GM23338 (cell line): ENCODE measurements at regions not wholly inside any gene's neighbourhood (a gene's known extent, or its start where the extent isn't known, plus 50 kb on each side); places are given as distances from the start of the nearest gene placed in this dataset.

Experiments
- ATAC-seq: fragments of 200-7000 bp; cut with Tn5 transposase; 3 replicates; pipeline ENCODE4 v1.9.1; 2020
- DNase-seq: peaks from one replicate; pipeline ENCODE4 v3.0.0-alpha.2; 2015; ENCODE audit warnings: low spot score
- H2AFZ ChIP-seq: fragments of 200-600 bp; sonication (generic); 2 replicates; pipeline ENCODE4 v1.8.0; 2016; ENCODE audit warnings: antibody characterized with exemption, mild to moderate bottlenecking, moderate library complexity
- H3F3A ChIP-seq: fragments of 200-600 bp; sonication (generic); replicated peaks from 2 replicates; pipeline ENCODE4 v1.8.0; 2017; ENCODE audit warnings: antibody characterized with exemption, mixed run types, low read depth
- H3K27ac ChIP-seq: fragments of 200-600 bp; sonication (generic); 2 replicates; pipeline ENCODE4 v1.6.1; 2016; ENCODE audit warnings: low read depth
- H3K27me3 ChIP-seq: fragments of 200-600 bp; sonication (generic); 2 replicates; pipeline ENCODE4 v1.8.0; 2016; ENCODE audit warnings: mild to moderate bottlenecking, mixed run types, moderate library complexity; ENCODE audit not compliant: insufficient read depth
- H3K36me3 ChIP-seq: fragments of 200-600 bp; sonication (generic); 2 replicates; pipeline ENCODE4 v1.8.0; 2016; ENCODE audit warnings: mild to moderate bottlenecking; ENCODE audit not compliant: insufficient read depth
- H3K4me1 ChIP-seq: fragments of 200-600 bp; sonication (generic); 2 replicates; pipeline ENCODE4 v1.8.0; 2016; ENCODE audit warnings: mild to moderate bottlenecking, moderate library complexity; ENCODE audit not compliant: insufficient read depth
- H3K4me2 ChIP-seq: fragments of 200-600 bp; sonication (generic); 2 replicates; pipeline ENCODE4 v1.7.1; 2017; ENCODE audit warnings: mixed run types
- H3K4me3 ChIP-seq: fragments of 200-600 bp; sonication (generic); 2 replicates; pipeline ENCODE4 v1.6.1; 2016; ENCODE audit warnings: mixed run types
- H3K79me2 ChIP-seq: fragments of 200-600 bp; sonication (generic); replicated peaks from 2 replicates; pipeline ENCODE4 v1.8.0; 2017; ENCODE audit warnings: mild to moderate bottlenecking; ENCODE audit not compliant: insufficient read depth
- H3K9me2 ChIP-seq: fragments of 200-600 bp; sonication (generic); 2 replicates; pipeline ENCODE4 v1.8.0; 2017; ENCODE audit not compliant: insufficient read depth
- H4K20me1 ChIP-seq: fragments of 200-600 bp; sonication (generic); replicated peaks from 2 replicates; pipeline ENCODE4 v1.8.0; 2017; ENCODE audit warnings: mild to moderate bottlenecking; ENCODE audit not compliant: insufficient read depth
- H3K27ac Mint-ChIP-seq: 2 replicates; pipeline ENCODE4 v1.8.0; 2020; ENCODE audit warnings: inconsistent platforms, mild to moderate bottlenecking, moderate library complexity, mixed read lengths
- H3K27me3 Mint-ChIP-seq: 3 replicates; pipeline ENCODE4 v1.8.0; 2022; ENCODE audit warnings: low read depth, mild to moderate bottlenecking, moderate library complexity, mixed read lengths, inconsistent platforms; ENCODE audit not compliant: insufficient read depth, poor library complexity
- H3K36me3 Mint-ChIP-seq: 3 replicates; pipeline ENCODE4 v1.8.0; 2021; ENCODE audit warnings: low read depth, mild to moderate bottlenecking, inconsistent platforms, moderate library complexity, mixed read lengths
- H3K4me1 Mint-ChIP-seq: 3 replicates; pipeline ENCODE4 v1.8.0; 2020; ENCODE audit warnings: mild to moderate bottlenecking, inconsistent platforms, mixed read lengths
- H3K4me3 Mint-ChIP-seq: 3 replicates; pipeline ENCODE4 v1.8.0; 2021; ENCODE audit warnings: moderate library complexity, mild to moderate bottlenecking, inconsistent platforms, mixed read lengths
- H3K9me3 Mint-ChIP-seq: 3 replicates; pipeline ENCODE4 v1.8.0; 2020; ENCODE audit warnings: moderate library complexity, mild to moderate bottlenecking, inconsistent platforms, mixed read lengths
- CTCF ChIP-seq, 2 experiments: fragments of 200-600 bp in 1 of 2; sonication (generic) in 1 of 2; conservative IDR thresholded peaks; 2 replicates each; pipeline versions ENCODE4 v1.5.1 to v1.6.1; 2016 to 2017; ENCODE audit warnings: antibody characterized with exemption in 2 of 2, low read depth in 2 of 2, mild to moderate bottlenecking in 2 of 2, moderate library complexity in 1 of 2
- ETS1 ChIP-seq: IDR thresholded peaks from 2 replicates; pipeline ENCODE4 v1.6.1; 2016; ENCODE audit warnings: antibody characterized with exemption
- EZH2 ChIP-seq: fragments of 200-600 bp; sonication (generic); IDR thresholded peaks from one replicate; pipeline ENCODE4 v1.8.0; 2017; ENCODE audit warnings: antibody characterized with exemption, mild to moderate bottlenecking, low read depth; ENCODE audit not compliant: unreplicated experiment
- EZH2phosphoT487 ChIP-seq: fragments of 200-600 bp; sonication (generic); IDR thresholded peaks from one replicate; pipeline ENCODE4 v1.8.1; 2018; ENCODE audit warnings: antibody characterized with exemption; ENCODE audit not compliant: unreplicated experiment
- POLR2AphosphoS5 ChIP-seq: IDR thresholded peaks from 2 replicates; pipeline ENCODE4 v1.6.1; 2016; ENCODE audit warnings: antibody characterized with exemption, low read depth
- REST ChIP-seq: IDR thresholded peaks from one replicate; pipeline ENCODE4 v1.6.1; 2018; ENCODE audit warnings: antibody characterized with exemption; ENCODE audit not compliant: unreplicated experiment
- ZNF462 ChIP-seq: fragments of 250-450 bp; sonication (Bioruptor Pico); IDR thresholded peaks from 2 replicates; pipeline ENCODE4 v1.5.0; 2020; ENCODE audit warnings: mild to moderate bottlenecking, moderate library complexity

GRCh38 chr2:41084321-41084720, 632.4 kb upstream of the SLC8A1 start:
- H3F3A ChIP-seq, result no peaks in the 10 kb centered on the region
- no peaks in the 10 kb centered on the region for H3K4me1 ChIP-seq
- no peak for TF ChIP-seq EZH2
- no peak for TF ChIP-seq ETS1
- TF ChIP-seq EZH2phosphoT487, result no peak
- no peak for TF ChIP-seq ZNF462 (CRISPR knock-in tag)
- no peak for TF ChIP-seq CTCF (conservative IDR thresholded peaks at IDR 0.05; ENCODE audit: low read depth in 2 of 2)
- TF ChIP-seq POLR2AphosphoS5, result no peak
- no peak for TF ChIP-seq REST
- no peak for ATAC-seq
- Mint-ChIP-seq H3K4me1 (0 out of 3 replicates have a peak, but pooled peaks cover 3% of the 10 kb centered on the region), H3K27ac (no peak overlapping the region), H3K36me3 (no peaks in the 10 kb centered on the region), H3K9me3 (peaks cover 2% of the 10 kb centered on the region; the same call in 2 of the 3 replicates), H3K27me3 (no peaks in the 10 kb centered on the region), H3K4me3 (no peak overlapping the region)
- DNase-seq, result no peak
- H3K27me3 ChIP-seq, result no peaks in the 10 kb centered on the region
- H3K4me3 ChIP-seq, result no peak overlapping the region
- H2AFZ ChIP-seq, result no peak overlapping the region
- H3K36me3 ChIP-seq, result no peaks in the 10 kb centered on the region
- no peaks in the 10 kb centered on the region for H3K79me2 ChIP-seq
- H4K20me1 ChIP-seq, result no peaks in the 10 kb centered on the region
- no peaks in the 10 kb centered on the region for H3K9me2 ChIP-seq
- H3K4me2 ChIP-seq, result no peak overlapping the region
- H3K27ac ChIP-seq, result no peak overlapping the region
